Liver (tissue), 8 donors: ENCODE measurements at regions not wholly inside any gene's neighbourhood (a gene's known extent, or its start where the extent isn't known, plus 50 kb on each side); places are given as distances from the start of the nearest gene placed in this dataset.

Experiments
- DNase-seq: peaks from one replicate; pipeline ENCODE4 v3.0.0-alpha.2; 2017; ENCODE audit warnings: low spot score
- H3K27ac ChIP-seq, 2 donors: one replicate each; pipeline ENCODE4 v1.7.0; 2013; ENCODE audit warnings: inconsistent platforms in 2 of 2, low read length in 2 of 2, control low read depth in 1 of 2, low read depth in 1 of 2, mild to moderate bottlenecking in 1 of 2
- H3K27me3 ChIP-seq, 4 donors: one replicate each; pipeline versions ENCODE4 v1.6.1 to v1.7.0; 2013; ENCODE audit warnings: low read length in 3 of 4, inconsistent platforms in 1 of 4, mild to moderate bottlenecking in 1 of 4, moderate library complexity in 1 of 4; ENCODE audit not compliant: control insufficient read depth in 4 of 4, insufficient read depth in 4 of 4
- H3K36me3 ChIP-seq, 4 donors: one replicate each; pipeline versions ENCODE4 v1.6.1 to v1.7.0; 2013; ENCODE audit warnings: low read length in 3 of 4, mild to moderate bottlenecking in 3 of 4, low read depth in 1 of 4, moderate library complexity in 1 of 4; ENCODE audit not compliant: control insufficient read depth in 4 of 4, insufficient read depth in 3 of 4
- H3K4me1 ChIP-seq, 4 donors: one replicate each; pipeline versions ENCODE4 v1.6.1 to v1.7.0; 2013; ENCODE audit warnings: low read length in 3 of 4, mild to moderate bottlenecking in 3 of 4, moderate library complexity in 1 of 4; ENCODE audit not compliant: control insufficient read depth in 4 of 4, insufficient read depth in 4 of 4
- H3K4me3 ChIP-seq, 3 donors: one replicate each; pipeline versions ENCODE4 v1.6.1 to v1.7.0; 2013; ENCODE audit warnings: low read length in 3 of 3, control low read depth in 1 of 3, low read depth in 1 of 3, mild to moderate bottlenecking in 1 of 3
- H3K9ac ChIP-seq, 2 donors: one replicate each; pipeline ENCODE4 v1.7.0; 2013; ENCODE audit warnings: low read length in 2 of 2, mild to moderate bottlenecking in 2 of 2, moderate library complexity in 2 of 2, control low read depth in 1 of 2, low read depth in 1 of 2
- H3K9me3 ChIP-seq, 4 donors: one replicate each; pipeline versions ENCODE4 v1.6.1 to v1.7.0; 2013; ENCODE audit warnings: low read length in 3 of 4; ENCODE audit not compliant: control insufficient read depth in 4 of 4
- EGR1 ChIP-seq, 2 donors: IDR thresholded peaks; 2 replicates each; pipeline ENCODE4 v1.6.1; 2016 to 2018; ENCODE audit warnings: antibody characterized with exemption in 2 of 2, low read depth in 2 of 2
- FOXA1 ChIP-seq: IDR thresholded peaks from 2 replicates; pipeline ENCODE4 v1.6.1; 2016; ENCODE audit warnings: antibody characterized with exemption
- FOXA2 ChIP-seq: IDR thresholded peaks from 2 replicates; pipeline ENCODE4 v1.6.1; 2016; ENCODE audit warnings: antibody characterized with exemption
- GABPA ChIP-seq, 2 donors: IDR thresholded peaks in 1 of 2; conservative IDR thresholded peaks in 1 of 2; 2 replicates each; pipeline ENCODE4 v1.6.1; 2016; ENCODE audit warnings: antibody characterized with exemption in 2 of 2, mild to moderate bottlenecking in 1 of 2, moderate library complexity in 1 of 2
- HNF4A ChIP-seq, 2 donors: conservative IDR thresholded peaks; 2 replicates each; pipeline ENCODE4 v1.6.1; 2016; ENCODE audit warnings: antibody characterized with exemption in 2 of 2, mild to moderate bottlenecking in 2 of 2
- HNF4G ChIP-seq: IDR thresholded peaks from 2 replicates; pipeline ENCODE4 v1.6.1; 2016; ENCODE audit warnings: antibody characterized with exemption
- JUND ChIP-seq, 2 donors: IDR thresholded peaks; 2 replicates each; pipeline ENCODE4 v1.6.1; 2016; ENCODE audit warnings: antibody characterized with exemption in 2 of 2
- NR2F2 ChIP-seq: IDR thresholded peaks from 2 replicates; pipeline ENCODE4 v1.6.1; 2016; ENCODE audit warnings: antibody characterized with exemption
- RAD21 ChIP-seq, 2 donors: IDR thresholded peaks; 2 replicates each; pipeline ENCODE4 v1.6.1; 2016; ENCODE audit warnings: antibody characterized with exemption in 2 of 2, mild to moderate bottlenecking in 2 of 2
- RXRA ChIP-seq, 2 donors: IDR thresholded peaks; 2 replicates each; pipeline ENCODE4 v1.6.1; 2017 to 2018; ENCODE audit warnings: antibody characterized with exemption in 2 of 2, mild to moderate bottlenecking in 1 of 2
- SP1 ChIP-seq: IDR thresholded peaks from 2 replicates; pipeline ENCODE4 v1.6.1; 2018; ENCODE audit warnings: antibody characterized with exemption, mild to moderate bottlenecking
- TAF1 ChIP-seq: conservative IDR thresholded peaks from 2 replicates; pipeline ENCODE4 v1.6.1; 2016; ENCODE audit warnings: antibody characterized with exemption, mild to moderate bottlenecking
- YY1 ChIP-seq: IDR thresholded peaks from 2 replicates; pipeline ENCODE4 v1.6.1; 2016; ENCODE audit warnings: antibody characterized with exemption, mild to moderate bottlenecking
- WGBS: extraction: QIAGEN DNeasy Blood & Tissue Kit; methylation state at CpG from one replicate; pipeline ENCODE4 v1.1.7; 2013; 5-methylcytosine and 5-hydroxymethylcytosine counted together
- TF ChIP-seq, protein P1 (sequence below): IDR thresholded peaks from 2 replicates; pipeline ENCODE4 v1.6.1; 2016; ENCODE audit warnings: antibody characterized with exemption, mild to moderate bottlenecking
- TF ChIP-seq, protein P2 (sequence below): IDR thresholded peaks from 2 replicates; pipeline ENCODE4 v1.6.1; 2016; ENCODE audit warnings: antibody characterized with exemption
- TF ChIP-seq, protein P3 (sequence below): IDR thresholded peaks from 2 replicates; pipeline ENCODE4 v1.6.1; 2016; ENCODE audit warnings: antibody characterized with exemption
- TF ChIP-seq, protein P4 (sequence below): fragments of 150-350 bp; IDR thresholded peaks from 2 replicates; pipeline ENCODE4 v1.5.1; 2017; ENCODE audit warnings: improper control_type of control experiment, low read depth, low read length; ENCODE audit not compliant: missing input control
- TF ChIP-seq, protein P5 (sequence below): IDR thresholded peaks from 2 replicates; pipeline ENCODE4 v1.6.1; 2016; ENCODE audit warnings: antibody characterized with exemption
- donor health status: healthy.
- donor health status: healthy.
- donor health status: healthy.
- donor health status: healthy.
- donor health status: healthy.

DNA sequence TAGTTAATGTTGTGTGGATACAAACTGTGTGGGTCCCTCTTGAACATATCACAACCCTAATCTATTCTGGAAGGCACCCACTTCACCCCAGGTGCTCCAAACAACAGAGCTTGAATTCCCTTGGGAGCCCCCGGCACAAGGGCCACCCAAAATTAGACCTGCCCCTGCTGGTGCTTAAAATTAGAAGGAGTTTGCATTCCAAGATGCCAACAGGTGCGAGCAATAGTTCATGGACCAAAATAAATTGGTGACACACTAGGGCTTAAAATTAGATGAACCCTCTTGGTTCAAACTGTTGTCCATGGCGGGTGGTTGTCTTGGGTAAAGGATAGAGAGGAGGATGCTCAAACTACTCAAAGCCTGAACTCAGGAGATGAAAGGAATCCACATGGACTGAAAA lies 291.5 kb downstream of the MN1 start:
- no peak for DNase-seq
- no peak for TF ChIP-seq HNF4A (conservative IDR thresholded peaks at IDR 0.05)
- TF ChIP-seq, protein P1, sequence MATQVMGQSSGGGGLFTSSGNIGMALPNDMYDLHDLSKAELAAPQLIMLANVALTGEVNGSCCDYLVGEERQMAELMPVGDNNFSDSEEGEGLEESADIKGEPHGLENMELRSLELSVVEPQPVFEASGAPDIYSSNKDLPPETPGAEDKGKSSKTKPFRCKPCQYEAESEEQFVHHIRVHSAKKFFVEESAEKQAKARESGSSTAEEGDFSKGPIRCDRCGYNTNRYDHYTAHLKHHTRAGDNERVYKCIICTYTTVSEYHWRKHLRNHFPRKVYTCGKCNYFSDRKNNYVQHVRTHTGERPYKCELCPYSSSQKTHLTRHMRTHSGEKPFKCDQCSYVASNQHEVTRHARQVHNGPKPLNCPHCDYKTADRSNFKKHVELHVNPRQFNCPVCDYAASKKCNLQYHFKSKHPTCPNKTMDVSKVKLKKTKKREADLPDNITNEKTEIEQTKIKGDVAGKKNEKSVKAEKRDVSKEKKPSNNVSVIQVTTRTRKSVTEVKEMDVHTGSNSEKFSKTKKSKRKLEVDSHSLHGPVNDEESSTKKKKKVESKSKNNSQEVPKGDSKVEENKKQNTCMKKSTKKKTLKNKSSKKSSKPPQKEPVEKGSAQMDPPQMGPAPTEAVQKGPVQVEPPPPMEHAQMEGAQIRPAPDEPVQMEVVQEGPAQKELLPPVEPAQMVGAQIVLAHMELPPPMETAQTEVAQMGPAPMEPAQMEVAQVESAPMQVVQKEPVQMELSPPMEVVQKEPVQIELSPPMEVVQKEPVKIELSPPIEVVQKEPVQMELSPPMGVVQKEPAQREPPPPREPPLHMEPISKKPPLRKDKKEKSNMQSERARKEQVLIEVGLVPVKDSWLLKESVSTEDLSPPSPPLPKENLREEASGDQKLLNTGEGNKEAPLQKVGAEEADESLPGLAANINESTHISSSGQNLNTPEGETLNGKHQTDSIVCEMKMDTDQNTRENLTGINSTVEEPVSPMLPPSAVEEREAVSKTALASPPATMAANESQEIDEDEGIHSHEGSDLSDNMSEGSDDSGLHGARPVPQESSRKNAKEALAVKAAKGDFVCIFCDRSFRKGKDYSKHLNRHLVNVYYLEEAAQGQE, result no peak
- no peak for TF ChIP-seq HNF4G
- no peak for TF ChIP-seq YY1
- TF ChIP-seq, protein P2, sequence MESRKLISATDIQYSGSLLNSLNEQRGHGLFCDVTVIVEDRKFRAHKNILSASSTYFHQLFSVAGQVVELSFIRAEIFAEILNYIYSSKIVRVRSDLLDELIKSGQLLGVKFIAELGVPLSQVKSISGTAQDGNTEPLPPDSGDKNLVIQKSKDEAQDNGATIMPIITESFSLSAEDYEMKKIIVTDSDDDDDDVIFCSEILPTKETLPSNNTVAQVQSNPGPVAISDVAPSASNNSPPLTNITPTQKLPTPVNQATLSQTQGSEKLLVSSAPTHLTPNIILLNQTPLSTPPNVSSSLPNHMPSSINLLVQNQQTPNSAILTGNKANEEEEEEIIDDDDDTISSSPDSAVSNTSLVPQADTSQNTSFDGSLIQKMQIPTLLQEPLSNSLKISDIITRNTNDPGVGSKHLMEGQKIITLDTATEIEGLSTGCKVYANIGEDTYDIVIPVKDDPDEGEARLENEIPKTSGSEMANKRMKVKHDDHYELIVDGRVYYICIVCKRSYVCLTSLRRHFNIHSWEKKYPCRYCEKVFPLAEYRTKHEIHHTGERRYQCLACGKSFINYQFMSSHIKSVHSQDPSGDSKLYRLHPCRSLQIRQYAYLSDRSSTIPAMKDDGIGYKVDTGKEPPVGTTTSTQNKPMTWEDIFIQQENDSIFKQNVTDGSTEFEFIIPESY, result no peak
- TF ChIP-seq RXRA (IDR thresholded peaks at IDR 0.05), result no peak
- TF ChIP-seq, protein P3, sequence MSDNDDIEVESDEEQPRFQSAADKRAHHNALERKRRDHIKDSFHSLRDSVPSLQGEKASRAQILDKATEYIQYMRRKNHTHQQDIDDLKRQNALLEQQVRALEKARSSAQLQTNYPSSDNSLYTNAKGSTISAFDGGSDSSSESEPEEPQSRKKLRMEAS, result no peak
- no peak for TF ChIP-seq RAD21 (IDR thresholded peaks at IDR 0.05)
- TF ChIP-seq, protein P4, sequence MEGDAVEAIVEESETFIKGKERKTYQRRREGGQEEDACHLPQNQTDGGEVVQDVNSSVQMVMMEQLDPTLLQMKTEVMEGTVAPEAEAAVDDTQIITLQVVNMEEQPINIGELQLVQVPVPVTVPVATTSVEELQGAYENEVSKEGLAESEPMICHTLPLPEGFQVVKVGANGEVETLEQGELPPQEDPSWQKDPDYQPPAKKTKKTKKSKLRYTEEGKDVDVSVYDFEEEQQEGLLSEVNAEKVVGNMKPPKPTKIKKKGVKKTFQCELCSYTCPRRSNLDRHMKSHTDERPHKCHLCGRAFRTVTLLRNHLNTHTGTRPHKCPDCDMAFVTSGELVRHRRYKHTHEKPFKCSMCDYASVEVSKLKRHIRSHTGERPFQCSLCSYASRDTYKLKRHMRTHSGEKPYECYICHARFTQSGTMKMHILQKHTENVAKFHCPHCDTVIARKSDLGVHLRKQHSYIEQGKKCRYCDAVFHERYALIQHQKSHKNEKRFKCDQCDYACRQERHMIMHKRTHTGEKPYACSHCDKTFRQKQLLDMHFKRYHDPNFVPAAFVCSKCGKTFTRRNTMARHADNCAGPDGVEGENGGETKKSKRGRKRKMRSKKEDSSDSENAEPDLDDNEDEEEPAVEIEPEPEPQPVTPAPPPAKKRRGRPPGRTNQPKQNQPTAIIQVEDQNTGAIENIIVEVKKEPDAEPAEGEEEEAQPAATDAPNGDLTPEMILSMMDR, result no peak
- no peak for TF ChIP-seq EGR1 (IDR thresholded peaks at IDR 0.05; ENCODE audit: low read depth in 2 of 2)
- TF ChIP-seq GABPA (IDR thresholded peaks at IDR 0.05 in 1 of 2, conservative IDR thresholded peaks at IDR 0.05 in 1 of 2), result no peak
- no peak for TF ChIP-seq SP1
- TF ChIP-seq NR2F2, result no peak
- TF ChIP-seq FOXA2, result no peak
- TF ChIP-seq, protein P5, sequence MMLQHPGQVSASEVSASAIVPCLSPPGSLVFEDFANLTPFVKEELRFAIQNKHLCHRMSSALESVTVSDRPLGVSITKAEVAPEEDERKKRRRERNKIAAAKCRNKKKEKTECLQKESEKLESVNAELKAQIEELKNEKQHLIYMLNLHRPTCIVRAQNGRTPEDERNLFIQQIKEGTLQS, result no peak
- TF ChIP-seq TAF1, result no peak
- TF ChIP-seq JUND (IDR thresholded peaks at IDR 0.05), result no peak
- no peak for TF ChIP-seq FOXA1
- H3K9ac ChIP-seq, result no peak overlapping the region
- no peak overlapping the region for H3K4me3 ChIP-seq
- no peaks in the 10 kb centered on the region for H3K27me3 ChIP-seq
- H3K9me3 ChIP-seq, result peaks cover 0 to 3% (median 0%) of the 10 kb centered on the region in 4 donors
- 91% methylated on average over 3 of the region's 3 CpGs for WGBS
- no peak overlapping the region for H3K27ac ChIP-seq
- no peaks in the 10 kb centered on the region for H3K36me3 ChIP-seq
- no peaks in the 10 kb centered on the region for H3K4me1 ChIP-seq
